H9 (cell line): ENCODE measurements at regions not wholly inside any gene's neighbourhood (a gene's known extent, or its start where the extent isn't known, plus 50 kb on each side); places are given as distances from the start of the nearest gene placed in this dataset.

ENCODE experiments used
- DNase-seq: peaks from one replicate; pipeline ENCODE4 v3.0.0-alpha.2; 2017
- H2AFZ ChIP-seq: one replicate; pipeline ENCODE4 v1.6.1; 2013; ENCODE audit warnings: mild to moderate bottlenecking, low read length, control low read depth, moderate library complexity
- H2AK5ac ChIP-seq: 2 replicates; pipeline ENCODE4 v1.6.1; 2013; ENCODE audit warnings: low read length, control low read depth, mixed read lengths; ENCODE audit not compliant: insufficient read length
- H2BK120ac ChIP-seq: one replicate; pipeline ENCODE4 v1.6.1; 2013; ENCODE audit warnings: low read depth, mild to moderate bottlenecking, low read length, control low read depth, inconsistent platforms; ENCODE audit not compliant: poor library complexity, severe bottlenecking
- H2BK12ac ChIP-seq: 2 replicates; pipeline ENCODE4 v1.6.1; 2013; ENCODE audit warnings: low read length, control low read depth, mixed read lengths, low read depth; ENCODE audit not compliant: insufficient read length
- H2BK15ac ChIP-seq: 2 replicates; pipeline ENCODE4 v1.6.1; 2013; ENCODE audit warnings: low read depth, low read length, control low read depth
- H2BK20ac ChIP-seq: one replicate; pipeline ENCODE4 v1.6.1; 2013; ENCODE audit warnings: low read depth, mild to moderate bottlenecking, low read length, control low read depth, inconsistent platforms; ENCODE audit not compliant: poor library complexity, severe bottlenecking
- H2BK5ac ChIP-seq: 2 replicates; pipeline ENCODE4 v1.6.1; 2013; ENCODE audit warnings: low read length, control low read depth, mixed read lengths; ENCODE audit not compliant: insufficient read length
- H3K14ac ChIP-seq: 2 replicates; pipeline ENCODE4 v1.6.1; 2013; ENCODE audit warnings: low read length, control low read depth; ENCODE audit not compliant: insufficient read depth
- H3K18ac ChIP-seq: 2 replicates; pipeline ENCODE4 v1.6.1; 2013; ENCODE audit warnings: low read depth, mild to moderate bottlenecking, mixed read lengths, low read length, control low read depth; ENCODE audit not compliant: insufficient read length
- H3K23ac ChIP-seq: 2 replicates; pipeline ENCODE4 v1.6.1; 2013; ENCODE audit warnings: low read length, control low read depth, mixed read lengths, low read depth; ENCODE audit not compliant: insufficient read length
- H3K23me2 ChIP-seq: 2 replicates; pipeline ENCODE4 v1.6.1; 2013; ENCODE audit warnings: low read depth, mild to moderate bottlenecking, mixed read lengths, low read length, control low read depth; ENCODE audit not compliant: insufficient read length, poor library complexity, severe bottlenecking
- H3K27ac ChIP-seq: 2 replicates; pipeline ENCODE4 v1.5.1; 2013; ENCODE audit warnings: low read length, control low read depth, mixed read lengths, low read depth; ENCODE audit not compliant: insufficient read length
- H3K27me3 ChIP-seq: 2 replicates; pipeline ENCODE4 v1.6.1; 2013; ENCODE audit warnings: low read length, control low read depth, inconsistent platforms; ENCODE audit not compliant: insufficient read depth
- H3K4ac ChIP-seq: 2 replicates; pipeline ENCODE4 v1.6.1; 2013; ENCODE audit warnings: low read depth, mild to moderate bottlenecking, control low read depth, inconsistent platforms, low read length, moderate library complexity
- H3K4me1 ChIP-seq: 2 replicates; pipeline ENCODE4 v1.6.1; 2013; ENCODE audit warnings: low read length, control low read depth, inconsistent platforms; ENCODE audit not compliant: insufficient read depth
- H3K4me2 ChIP-seq: 2 replicates; pipeline ENCODE4 v1.6.1; 2013; ENCODE audit warnings: low read length, control low read depth, mixed read lengths; ENCODE audit not compliant: insufficient read length, insufficient read depth
- H3K56ac ChIP-seq: 2 replicates; pipeline ENCODE4 v1.6.1; 2013; ENCODE audit warnings: low read depth, mild to moderate bottlenecking, mixed read lengths, low read length, control low read depth; ENCODE audit not compliant: insufficient read length
- H3K79me1 ChIP-seq: 2 replicates; pipeline ENCODE4 v1.6.1; 2013; ENCODE audit warnings: low read depth, mild to moderate bottlenecking, moderate library complexity, low read length, control low read depth, inconsistent platforms; ENCODE audit not compliant: insufficient read depth, poor library complexity, severe bottlenecking
- H3K79me2 ChIP-seq: 2 replicates; pipeline ENCODE4 v1.6.1; 2013; ENCODE audit warnings: low read length, control low read depth, inconsistent platforms; ENCODE audit not compliant: insufficient read depth
- H3K9ac ChIP-seq: 2 replicates; pipeline ENCODE4 v1.6.1; 2013; ENCODE audit warnings: low read length, control low read depth, mixed read lengths; ENCODE audit not compliant: insufficient read length; ENCODE audit errors: extremely low read depth
- H3K9me3 ChIP-seq: one replicate; pipeline ENCODE4 v1.6.1; 2013; ENCODE audit warnings: low read depth, low read length, inconsistent platforms; ENCODE audit not compliant: control insufficient read depth
- H3T11ph ChIP-seq: one replicate; pipeline ENCODE4 v1.6.1; 2013; ENCODE audit warnings: mild to moderate bottlenecking, low read length, control low read depth, inconsistent platforms
- H4K20me1 ChIP-seq: one replicate; pipeline ENCODE4 v1.6.1; 2013; ENCODE audit not compliant: control insufficient read depth, insufficient read length, insufficient read depth
- H4K5ac ChIP-seq: 2 replicates; pipeline ENCODE4 v1.6.1; 2013; ENCODE audit warnings: low read depth, mild to moderate bottlenecking, mixed read lengths, low read length, control low read depth; ENCODE audit not compliant: insufficient read length
- H4K8ac ChIP-seq: replicated peaks from 2 replicates; pipeline ENCODE4 v1.6.1; 2013; ENCODE audit warnings: low read length, control low read depth, mixed read lengths, low read depth; ENCODE audit not compliant: insufficient read length
- H4K91ac ChIP-seq: 2 replicates; pipeline ENCODE4 v1.6.1; 2013; ENCODE audit warnings: low read depth, mild to moderate bottlenecking, moderate library complexity, mixed read lengths, low read length, control low read depth; ENCODE audit not compliant: insufficient read length
- H3K27ac Mint-ChIP-seq, 3 experiments: 2 replicates in 2 of 3; 3 replicates in 1 of 3; pipeline ENCODE4 v1.8.0; 2020 to 2021; ENCODE audit warnings: mixed read lengths in 3 of 3, mild to moderate bottlenecking in 1 of 3, moderate library complexity in 1 of 3
- H3K27me3 Mint-ChIP-seq: 2 replicates; pipeline ENCODE4 v1.8.0; 2021; ENCODE audit warnings: low read depth, mild to moderate bottlenecking, moderate library complexity, mixed read lengths
- H3K36me3 Mint-ChIP-seq, 3 experiments: 2 replicates in 2 of 3; 3 replicates in 1 of 3; pipeline ENCODE4 v1.8.0; 2020 to 2021; ENCODE audit warnings: low read depth in 3 of 3, mixed read lengths in 3 of 3; ENCODE audit not compliant: insufficient read depth in 1 of 3
- H3K4me1 Mint-ChIP-seq, 2 experiments: 2 replicates each; pipeline ENCODE4 v1.8.0; 2020; ENCODE audit warnings: mixed read lengths in 2 of 2
- H3K4me3 Mint-ChIP-seq, 2 experiments: 2 replicates in 1 of 2; 3 replicates in 1 of 2; pipeline ENCODE4 v1.8.0; 2020 to 2021; ENCODE audit warnings: mild to moderate bottlenecking in 2 of 2, mixed read lengths in 2 of 2, moderate library complexity in 1 of 2
- H3K9me3 Mint-ChIP-seq, 2 experiments: 2 replicates in 1 of 2; 3 replicates in 1 of 2; pipeline ENCODE4 v1.8.0; 2020; ENCODE audit warnings: mild to moderate bottlenecking in 2 of 2, mixed read lengths in 2 of 2, moderate library complexity in 1 of 2
- WGBS: extraction: QIAGEN DNeasy Blood & Tissue Kit; methylation state at CpG from one replicate; pipeline ENCODE4 v1.1.7; 2013; ENCODE audit warnings: missing lambda C conversion rate, low lambda C conversion rate, mixed read lengths; ENCODE audit not compliant: insufficient read length; ENCODE audit errors: extremely low coverage; 5-methylcytosine and 5-hydroxymethylcytosine counted together
- TF ChIP-seq, protein P1 (sequence below): fragments of 200-600 bp; sonication (generic); conservative IDR thresholded peaks from 3 replicates; pipeline ENCODE4 v1.8.0; 2021; ENCODE audit warnings: antibody characterized with exemption, mild to moderate bottlenecking

DNA sequence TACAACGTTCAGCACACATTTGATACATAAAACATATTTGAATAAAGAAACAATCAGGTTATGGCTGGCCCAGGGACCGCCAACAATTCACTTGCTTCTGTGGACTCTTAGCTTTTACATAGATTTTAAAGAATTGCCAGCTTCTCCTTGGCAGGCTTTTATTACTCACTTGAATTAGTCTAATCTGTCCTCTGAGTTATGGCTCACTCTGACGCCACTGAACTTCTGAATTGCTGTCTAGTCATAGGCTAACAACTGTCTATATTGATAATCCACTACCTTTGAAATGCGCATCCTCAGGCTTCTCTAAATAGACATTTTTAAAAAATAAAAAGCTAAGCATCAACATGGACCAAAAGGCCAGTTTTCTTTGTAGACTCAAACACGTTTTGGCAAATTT is 317.4 kb upstream of the SGCD start:
- Histone ChIP-seq H3K79me2 (no peaks in the 10 kb centered on the region), H3K4ac (no peak overlapping the region), H2BK120ac (no peak overlapping the region), H3K23me2 (no peaks in the 10 kb centered on the region), H2AK5ac (no peak overlapping the region), H3K4me1 (no peaks in the 10 kb centered on the region), H3K79me1 (no peaks in the 10 kb centered on the region), H4K5ac (no peak overlapping the region), H2BK5ac (no peak overlapping the region), H3K23ac (no peak overlapping the region), H3K27me3 (no peaks in the 10 kb centered on the region), H2BK12ac (no peak overlapping the region), H3K9me3 (no peaks in the 10 kb centered on the region), H4K20me1 (no peaks in the 10 kb centered on the region), H3K14ac (no peak overlapping the region), H3T11ph (no peak overlapping the region), H2AFZ (no peak overlapping the region), H3K56ac (no peak overlapping the region), H4K8ac (no peak overlapping the region), H3K9ac (no peak overlapping the region), H2BK15ac (no peak overlapping the region), H3K18ac (no peak overlapping the region), H4K91ac (no peak overlapping the region), H3K27ac (no peak overlapping the region), H3K4me2 (no peak overlapping the region), H2BK20ac (no peak overlapping the region)
- TF ChIP-seq, protein P1, sequence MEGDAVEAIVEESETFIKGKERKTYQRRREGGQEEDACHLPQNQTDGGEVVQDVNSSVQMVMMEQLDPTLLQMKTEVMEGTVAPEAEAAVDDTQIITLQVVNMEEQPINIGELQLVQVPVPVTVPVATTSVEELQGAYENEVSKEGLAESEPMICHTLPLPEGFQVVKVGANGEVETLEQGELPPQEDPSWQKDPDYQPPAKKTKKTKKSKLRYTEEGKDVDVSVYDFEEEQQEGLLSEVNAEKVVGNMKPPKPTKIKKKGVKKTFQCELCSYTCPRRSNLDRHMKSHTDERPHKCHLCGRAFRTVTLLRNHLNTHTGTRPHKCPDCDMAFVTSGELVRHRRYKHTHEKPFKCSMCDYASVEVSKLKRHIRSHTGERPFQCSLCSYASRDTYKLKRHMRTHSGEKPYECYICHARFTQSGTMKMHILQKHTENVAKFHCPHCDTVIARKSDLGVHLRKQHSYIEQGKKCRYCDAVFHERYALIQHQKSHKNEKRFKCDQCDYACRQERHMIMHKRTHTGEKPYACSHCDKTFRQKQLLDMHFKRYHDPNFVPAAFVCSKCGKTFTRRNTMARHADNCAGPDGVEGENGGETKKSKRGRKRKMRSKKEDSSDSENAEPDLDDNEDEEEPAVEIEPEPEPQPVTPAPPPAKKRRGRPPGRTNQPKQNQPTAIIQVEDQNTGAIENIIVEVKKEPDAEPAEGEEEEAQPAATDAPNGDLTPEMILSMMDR = no peak
- Mint-ChIP-seq H3K27ac (no peak overlapping the region; a peak in 1 of 7 replicates), H3K27me3 (no peaks in the 10 kb centered on the region), H3K36me3 (no peaks in the 10 kb centered on the region), H3K9me3 (peaks cover 1 to 4% of the 10 kb centered on the region in 2 experiments; a peak in 2 of 5 replicates), H3K4me3 (no peak overlapping the region), H3K4me1 (no peaks in the 10 kb centered on the region)
- no peak for DNase-seq
- WGBS = no CpG with 5 or more reads among the region's 5 CpGs
